ENCODE measurements at regions not wholly inside any gene's neighbourhood (a gene's known extent, or its start where the extent isn't known, plus 50 kb on each side); places are given as distances from the start of the nearest gene placed in this dataset.

DNA sequence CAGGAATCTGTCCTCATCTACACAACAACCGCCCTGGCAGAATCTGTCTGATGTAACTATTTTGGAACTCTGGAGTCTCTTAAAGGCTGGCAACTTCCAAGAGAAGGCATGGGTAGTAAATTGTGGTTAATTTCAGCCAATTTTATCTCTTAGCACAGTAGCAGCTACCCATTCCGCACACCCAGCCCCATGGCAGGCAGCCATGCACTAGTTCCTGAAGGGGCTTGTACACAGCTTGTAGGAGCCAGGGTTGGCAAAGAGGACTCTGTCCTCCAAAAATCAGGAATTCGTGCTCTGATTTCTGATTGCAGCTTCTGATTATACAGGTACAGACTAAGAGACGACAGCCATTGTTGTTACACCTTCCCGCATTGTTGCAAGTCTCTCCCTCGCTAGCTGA, 155.9 kb downstream of the RNF144B start:
- no peak for TF ChIP-seq POLR2A (IDR thresholded peaks at IDR 0.05; ENCODE audit: low read length)
- no peak for TF ChIP-seq GATA1 (IDR thresholded peaks at IDR 0.05; ENCODE audit: low read depth, low read length)
